ENCODE measurements at regions not wholly inside any gene's neighbourhood (a gene's known extent, or its start where the extent isn't known, plus 50 kb on each side); places are given as distances from the start of the nearest gene placed in this dataset.

GRCh38 chr13:40158218-40158617, 502.8 kb downstream of the COG6 start:
- H3K79me2 ChIP-seq (ENCODE audit: low read depth): no peaks in the 10 kb centered on the region
- peaks cover 13% of the 10 kb centered on the region for H3K27me3 Mint-ChIP-seq (ENCODE audit: insufficient read depth, low read depth)
- no peak overlapping the region for H3K4me2 ChIP-seq
- no peak for DNase-seq (ENCODE audit: low spot score)
- H2AFZ ChIP-seq (replicated peaks): no peak overlapping the region
- no peak overlapping the region for H3K9ac ChIP-seq
- H3K4me3 Mint-ChIP-seq: no peak overlapping the region
- H3F3A ChIP-seq (ENCODE audit: low read depth): no peaks in the 10 kb centered on the region
- no peaks in the 10 kb centered on the region for H3K27me3 ChIP-seq
- peaks cover 4% of the 10 kb centered on the region for H3K9me3 Mint-ChIP-seq
- H3K4me1 Mint-ChIP-seq: peaks cover 13% of the 10 kb centered on the region
- no peak overlapping the region for H3K27ac ChIP-seq
- H3K4me3 ChIP-seq: no peak overlapping the region
- no peaks in the 10 kb centered on the region for H3K36me3 Mint-ChIP-seq
- no peaks in the 10 kb centered on the region for H3K9me3 ChIP-seq (ENCODE audit: low read depth)
- H3K4me1 ChIP-seq: peaks cover 26% of the 10 kb centered on the region
- TF ChIP-seq, protein P1, sequence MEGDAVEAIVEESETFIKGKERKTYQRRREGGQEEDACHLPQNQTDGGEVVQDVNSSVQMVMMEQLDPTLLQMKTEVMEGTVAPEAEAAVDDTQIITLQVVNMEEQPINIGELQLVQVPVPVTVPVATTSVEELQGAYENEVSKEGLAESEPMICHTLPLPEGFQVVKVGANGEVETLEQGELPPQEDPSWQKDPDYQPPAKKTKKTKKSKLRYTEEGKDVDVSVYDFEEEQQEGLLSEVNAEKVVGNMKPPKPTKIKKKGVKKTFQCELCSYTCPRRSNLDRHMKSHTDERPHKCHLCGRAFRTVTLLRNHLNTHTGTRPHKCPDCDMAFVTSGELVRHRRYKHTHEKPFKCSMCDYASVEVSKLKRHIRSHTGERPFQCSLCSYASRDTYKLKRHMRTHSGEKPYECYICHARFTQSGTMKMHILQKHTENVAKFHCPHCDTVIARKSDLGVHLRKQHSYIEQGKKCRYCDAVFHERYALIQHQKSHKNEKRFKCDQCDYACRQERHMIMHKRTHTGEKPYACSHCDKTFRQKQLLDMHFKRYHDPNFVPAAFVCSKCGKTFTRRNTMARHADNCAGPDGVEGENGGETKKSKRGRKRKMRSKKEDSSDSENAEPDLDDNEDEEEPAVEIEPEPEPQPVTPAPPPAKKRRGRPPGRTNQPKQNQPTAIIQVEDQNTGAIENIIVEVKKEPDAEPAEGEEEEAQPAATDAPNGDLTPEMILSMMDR (IDR thresholded peaks at IDR 0.05): no peak
- TF ChIP-seq EZH2 (IDR thresholded peaks at IDR 0.05) (no peak), EZH2phosphoT487 (IDR thresholded peaks at IDR 0.05) (no peak)
- no peaks in the 10 kb centered on the region for H3K36me3 ChIP-seq
- no peaks in the 10 kb centered on the region for H4K20me1 ChIP-seq (ENCODE audit: low read depth)
- no peak overlapping the region for H3K27ac Mint-ChIP-seq

DNA sequence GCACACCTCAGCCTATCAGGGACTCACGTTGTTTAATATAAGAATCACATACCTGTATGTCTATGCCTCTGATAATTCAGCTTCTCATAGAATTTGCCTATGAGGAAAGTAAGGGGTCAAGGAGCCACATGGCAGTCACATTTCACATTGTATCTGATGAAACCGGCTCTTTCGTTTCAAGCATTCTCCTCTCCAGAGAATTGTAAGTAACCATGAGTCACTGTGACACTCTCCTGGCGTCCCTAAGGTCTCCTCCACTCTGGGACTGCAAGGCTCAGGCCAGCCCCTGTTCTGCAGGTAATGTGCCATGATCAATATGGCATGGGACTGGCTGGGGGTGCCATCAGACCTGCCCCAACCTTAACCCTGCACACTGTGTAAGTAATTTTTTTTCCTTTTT, 503.3 kb downstream of the COG6 start:
- no peak for DNase-seq (ENCODE audit: low spot score)
- H2AFZ ChIP-seq (replicated peaks): no peak overlapping the region
- Mint-ChIP-seq H3K27me3 (ENCODE audit: insufficient read depth, low read depth) (peaks cover 10% of the 10 kb centered on the region), H3K27ac (no peak overlapping the region), H3K4me1 (peaks cover 16% of the 10 kb centered on the region), H3K9me3 (no peaks in the 10 kb centered on the region), H3K36me3 (no peaks in the 10 kb centered on the region), H3K4me3 (no peak overlapping the region)
- no peaks in the 10 kb centered on the region for H3K9me3 ChIP-seq (ENCODE audit: low read depth)
- H3K27ac ChIP-seq: no peak overlapping the region
- H3K4me3 ChIP-seq: no peak overlapping the region
- no peaks in the 10 kb centered on the region for H3F3A ChIP-seq (ENCODE audit: low read depth)
- H3K36me3 ChIP-seq: no peaks in the 10 kb centered on the region
- H4K20me1 ChIP-seq (ENCODE audit: low read depth): no peaks in the 10 kb centered on the region
- no peak overlapping the region for H3K9ac ChIP-seq
- H3K79me2 ChIP-seq (ENCODE audit: low read depth): no peaks in the 10 kb centered on the region
- H3K27me3 ChIP-seq: no peaks in the 10 kb centered on the region
- no peak overlapping the region for H3K4me2 ChIP-seq
- TF ChIP-seq, protein P1 (IDR thresholded peaks at IDR 0.05): no peak
- TF ChIP-seq EZH2phosphoT487 (IDR thresholded peaks at IDR 0.05): no peak
- peaks cover 26% of the 10 kb centered on the region for H3K4me1 ChIP-seq

GRCh38 chr13:40159736-40160135, 504.3 kb downstream of the COG6 start:
- H4K20me1 ChIP-seq (ENCODE audit: low read depth): no peaks in the 10 kb centered on the region
- no peaks in the 10 kb centered on the region for H3F3A ChIP-seq (ENCODE audit: low read depth)
- TF ChIP-seq EZH2phosphoT487 (IDR thresholded peaks at IDR 0.05): no peak
- TF ChIP-seq, protein P1 (IDR thresholded peaks at IDR 0.05): no peak
- no peak for TF ChIP-seq EZH2 (IDR thresholded peaks at IDR 0.05)
- no peaks in the 10 kb centered on the region for H3K36me3 ChIP-seq
- H2AFZ ChIP-seq (replicated peaks): no peak overlapping the region
- H3K27me3 ChIP-seq: no peaks in the 10 kb centered on the region
- no peaks in the 10 kb centered on the region for H3K9me3 ChIP-seq (ENCODE audit: low read depth)
- Mint-ChIP-seq H3K4me3 (no peak overlapping the region), H3K4me1 (peaks cover 16% of the 10 kb centered on the region), H3K27me3 (ENCODE audit: insufficient read depth, low read depth) (peaks cover 10% of the 10 kb centered on the region), H3K27ac (no peak overlapping the region), H3K9me3 (no peaks in the 10 kb centered on the region), H3K36me3 (no peaks in the 10 kb centered on the region)
- H3K27ac ChIP-seq: no peak overlapping the region
- H3K4me2 ChIP-seq: no peak overlapping the region
- H3K4me1 ChIP-seq: peaks cover 24% of the 10 kb centered on the region
- no peak overlapping the region for H3K9ac ChIP-seq
- no peak overlapping the region for H3K4me3 ChIP-seq
- H3K79me2 ChIP-seq (ENCODE audit: low read depth): no peaks in the 10 kb centered on the region
- DNase-seq (ENCODE audit: low spot score): no peak
